Stimulated activated CD4-positive, alpha-beta T cell treated with anti-CD3 and anti-CD28 coated beads, Interleukin-12 subunit alpha, Interleukin-12 subunit beta, amount 100 ng/mL, for 24 hours (primary cell): ENCODE measurements at regions not wholly inside any gene's neighbourhood (a gene's known extent, or its start where the extent isn't known, plus 50 kb on each side); places are given as distances from the start of the nearest gene placed in this dataset.
"Not testable (repeated sequence)": the region's sequence is repeated elsewhere in the genome, so short reads cannot be mapped to it uniquely, and the experiment has no call there.

Experiments
- DNase-seq, 2 experiments: peaks; one replicate each; pipeline ENCODE4 v3.0.0-alpha.2; 2020; ENCODE audit warnings: low read depth in 2 of 2

GRCh38 chr10:80750268-80750667, 212.6 kb downstream of the SH2D4B start:
- DNase-seq: no peak

DNA sequence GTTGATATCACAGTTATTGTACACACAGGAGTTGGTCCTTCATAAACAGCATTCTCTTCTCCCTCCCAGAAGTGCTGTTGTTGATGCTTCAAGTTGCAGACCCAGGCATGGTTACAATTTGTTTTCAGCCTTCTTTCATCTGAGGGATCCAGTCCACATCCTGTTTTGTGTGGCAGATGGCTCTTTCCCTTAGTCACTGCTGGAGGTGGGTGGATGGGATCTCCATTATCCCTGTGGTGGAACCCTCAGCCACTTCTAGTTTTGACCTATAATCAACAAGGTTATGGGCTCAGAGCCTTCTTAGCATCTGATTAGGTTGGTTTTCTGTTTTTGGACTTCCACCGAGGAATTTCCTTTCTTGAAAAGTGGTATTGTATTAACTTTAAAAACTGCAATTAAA, 214.2 kb downstream of the SH2D4B start:
- no peak for DNase-seq

DNA sequence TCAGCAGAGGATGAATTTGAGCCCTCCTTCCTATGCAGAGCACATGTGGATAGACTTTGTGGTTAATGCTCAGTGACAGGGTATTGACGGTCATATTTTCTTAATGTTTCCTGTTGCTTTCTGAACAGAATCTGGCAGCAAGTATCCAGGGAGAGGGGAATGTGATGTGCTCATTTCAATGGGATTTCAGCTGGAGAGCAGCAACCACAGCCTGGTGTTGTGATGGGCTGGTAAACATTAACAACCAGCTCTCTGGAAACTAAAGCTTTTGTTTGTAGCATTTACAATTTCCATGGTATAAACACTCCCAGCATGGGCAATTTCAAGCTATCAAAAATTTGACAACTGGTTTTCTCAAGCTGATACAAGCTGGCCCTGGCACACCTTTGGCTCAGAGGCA, 215.9 kb downstream of the SH2D4B start:
- DNase-seq: no peak

- DNase-seq: no peak
Measured at GRCh38 chr10:80755893-80756292, 218.2 kb downstream of the SH2D4B start.

- no peak for DNase-seq
Measured at GRCh38 chr10:80759693-80760092, 222.0 kb downstream of the SH2D4B start.

GRCh38 chr10:80760914-80761371, 223.2 kb downstream of the SH2D4B start:
- no peak for DNase-seq

- no peak for DNase-seq
Measured at GRCh38 chr10:80767963-80768362, 230.3 kb downstream of the SH2D4B start.

DNA sequence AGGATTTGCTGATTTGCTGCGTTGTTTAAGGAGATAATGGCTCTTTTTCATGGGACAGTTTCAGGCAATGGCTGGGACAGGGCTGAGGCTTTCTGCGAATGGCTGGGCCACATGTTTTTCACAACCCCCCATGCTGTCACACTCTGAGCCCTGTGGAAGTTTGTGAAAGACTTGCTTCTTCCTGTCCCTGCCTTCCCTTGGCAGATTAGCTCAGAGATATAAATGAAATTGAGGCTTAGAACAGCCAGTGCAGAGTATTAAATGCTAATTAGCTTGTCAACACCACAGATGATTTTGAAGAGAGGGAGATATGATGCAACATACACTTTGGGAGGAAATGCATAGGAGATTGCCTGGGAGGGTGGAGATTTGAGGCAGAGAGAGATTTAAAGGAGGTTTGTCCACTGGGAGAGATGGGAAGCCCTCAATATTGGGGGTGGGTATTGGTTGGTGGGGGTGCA, 232.0 kb downstream of the SH2D4B start:
- no peak for DNase-seq

DNA sequence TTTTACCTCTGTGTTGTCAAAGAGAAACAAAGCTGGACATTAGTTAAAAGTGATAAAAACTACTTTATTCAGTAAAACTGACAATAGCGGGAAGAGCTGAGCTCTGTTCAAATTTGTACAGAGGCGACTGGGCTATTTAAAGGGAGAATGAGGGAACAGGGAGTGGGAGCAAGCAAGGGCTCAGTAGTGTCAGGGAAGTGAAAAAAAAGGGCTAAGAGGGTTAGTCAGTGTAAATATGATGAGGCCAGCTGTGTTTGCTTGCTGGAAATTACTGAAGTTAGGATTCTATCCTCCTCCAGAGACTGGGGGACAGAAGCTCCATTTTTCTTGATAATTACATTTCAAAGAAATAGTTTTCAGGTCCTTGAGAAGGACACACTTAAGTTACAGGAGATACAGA, 232.5 kb downstream of the SH2D4B start:
- no peak for DNase-seq

- DNase-seq: no peak
Measured at GRCh38 chr10:80771285-80771684, 233.6 kb downstream of the SH2D4B start.

DNA sequence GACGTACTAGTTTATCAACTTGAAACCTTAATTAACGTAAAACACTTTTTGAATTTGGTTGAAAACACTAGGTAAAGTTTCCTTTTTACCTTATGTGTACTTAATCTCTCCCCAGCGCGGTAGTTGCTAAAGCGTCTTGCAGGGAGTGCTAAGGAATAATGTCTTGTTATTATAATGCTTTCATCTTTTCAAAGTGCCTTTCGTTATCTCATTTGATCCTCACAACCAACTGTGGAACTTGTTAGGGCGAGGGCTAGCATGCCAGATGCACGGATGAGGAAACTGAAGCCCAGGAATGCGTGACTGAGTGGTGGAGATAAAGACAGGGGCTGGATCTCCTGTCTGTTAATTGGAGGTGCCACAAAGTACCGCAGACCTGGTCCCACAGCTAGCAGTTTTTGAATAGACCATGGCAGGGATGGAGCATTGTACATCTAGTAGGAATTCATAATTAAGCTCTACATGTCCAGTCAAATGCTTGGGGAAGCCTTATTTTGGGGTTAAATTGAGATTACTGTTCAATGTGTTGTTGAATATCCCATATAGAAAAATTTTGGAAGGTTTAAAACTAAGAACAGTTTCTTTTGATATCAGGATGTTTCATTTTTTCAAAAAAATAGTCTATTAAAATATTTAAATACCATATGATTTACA, 234.3 kb downstream of the SH2D4B start:
- DNase-seq: no peak

GRCh38 chr10:80772596-80772995, 234.9 kb downstream of the SH2D4B start:
- no peak for DNase-seq

DNA sequence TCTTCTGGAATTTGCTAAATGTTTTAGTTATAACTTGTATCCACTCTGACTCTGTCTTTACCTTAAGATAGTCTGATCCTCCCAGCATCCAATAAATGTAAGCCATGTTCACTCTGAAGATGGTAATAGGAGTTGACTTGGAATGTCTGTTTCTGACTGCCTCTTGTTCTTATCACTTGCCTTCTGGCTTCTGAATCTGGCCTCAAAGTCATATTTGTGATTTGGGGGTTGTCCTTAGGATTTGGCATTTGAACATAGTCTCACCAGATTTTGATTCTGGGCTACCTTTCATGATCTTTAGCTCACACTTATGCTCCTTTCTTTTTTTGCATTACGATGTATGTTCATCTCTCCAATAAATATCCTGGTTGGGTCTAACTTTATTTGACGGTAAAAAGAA, 247.0 kb downstream of the SH2D4B start:
- DNase-seq: no peak

- DNase-seq: no peak
Measured at GRCh38 chr10:80786322-80786721, 248.6 kb downstream of the SH2D4B start.

- no peak for DNase-seq
Measured at GRCh38 chr10:80787952-80788351, 250.2 kb downstream of the SH2D4B start.

DNA sequence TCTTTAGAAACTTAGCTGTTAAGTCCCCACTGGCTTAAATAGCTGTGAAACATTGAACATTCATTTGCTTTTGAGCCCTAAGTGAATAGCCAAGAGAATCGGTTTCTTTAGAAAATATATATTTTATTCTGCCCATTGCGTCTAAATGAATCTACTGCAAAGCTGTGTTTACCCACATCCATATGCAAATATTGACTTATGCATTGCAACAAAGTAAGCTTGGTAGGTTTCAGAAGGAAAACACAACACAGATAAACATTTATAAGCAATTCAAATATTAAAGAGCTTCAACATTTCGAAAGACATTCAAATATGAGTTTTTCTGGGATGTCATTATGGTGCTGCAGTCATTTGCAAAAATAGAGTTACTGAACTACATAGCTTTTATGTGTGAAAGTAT, 257.3 kb downstream of the SH2D4B start:
- no peak for DNase-seq

DNA sequence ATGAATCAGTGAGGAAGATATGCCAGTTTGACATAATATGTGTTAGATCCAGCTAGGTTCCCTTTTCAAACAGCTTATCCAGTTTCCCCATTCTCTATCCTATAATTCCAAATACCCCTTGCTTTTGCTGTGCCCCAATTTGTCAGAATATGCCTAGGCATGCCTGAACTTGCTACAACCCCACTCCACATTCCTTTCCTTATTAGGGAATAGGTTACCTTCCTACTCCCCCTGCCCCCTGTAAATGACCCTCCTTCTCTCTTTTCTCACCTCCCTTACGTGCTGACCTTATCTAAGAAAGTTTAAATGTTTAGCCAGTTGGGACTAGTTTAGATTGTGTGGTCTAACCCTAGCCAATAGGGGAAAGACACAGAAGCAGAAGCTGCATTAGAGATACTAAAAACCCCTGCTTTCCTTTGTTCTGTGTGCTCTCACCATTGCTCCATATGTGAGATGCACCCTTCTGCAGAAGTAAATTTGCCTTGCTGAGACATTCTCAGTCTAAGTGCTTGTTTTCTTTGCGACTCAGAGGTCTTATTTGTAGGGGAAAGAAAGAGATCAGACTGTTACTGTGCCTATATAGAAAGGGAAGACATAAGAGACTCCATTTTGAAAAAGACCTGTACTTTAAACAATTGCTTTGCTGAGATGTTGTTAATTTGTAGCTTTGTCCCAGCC, 267.8 kb downstream of the SH2D4B start:
- no peak for DNase-seq

DNA sequence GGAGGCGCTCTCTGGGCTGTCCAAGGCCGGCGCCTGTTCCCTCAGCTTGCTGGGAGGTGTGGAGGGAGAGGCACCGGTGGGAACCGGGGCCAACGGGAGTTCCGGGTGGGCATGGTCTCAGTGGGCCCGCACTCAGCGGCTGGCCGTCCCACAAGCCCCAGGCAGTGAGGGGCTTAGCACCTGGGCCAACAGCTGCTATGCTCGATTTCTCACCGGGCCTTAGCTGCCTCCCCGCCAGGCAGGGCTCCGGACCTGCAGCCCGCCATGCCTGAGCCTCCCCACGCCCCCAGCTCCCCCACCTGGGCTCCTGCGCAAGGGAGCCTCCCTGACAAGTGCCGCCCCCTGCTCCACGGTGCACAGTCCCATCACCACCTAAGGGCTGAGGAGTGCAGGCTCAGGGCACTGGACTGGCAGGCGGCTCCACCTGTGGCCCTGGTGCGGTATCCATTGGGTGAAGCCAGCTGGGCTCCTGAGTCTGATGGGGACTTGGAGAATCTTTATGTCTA, 276.5 kb downstream of the SH2D4B start:
- no peak for DNase-seq

DNA sequence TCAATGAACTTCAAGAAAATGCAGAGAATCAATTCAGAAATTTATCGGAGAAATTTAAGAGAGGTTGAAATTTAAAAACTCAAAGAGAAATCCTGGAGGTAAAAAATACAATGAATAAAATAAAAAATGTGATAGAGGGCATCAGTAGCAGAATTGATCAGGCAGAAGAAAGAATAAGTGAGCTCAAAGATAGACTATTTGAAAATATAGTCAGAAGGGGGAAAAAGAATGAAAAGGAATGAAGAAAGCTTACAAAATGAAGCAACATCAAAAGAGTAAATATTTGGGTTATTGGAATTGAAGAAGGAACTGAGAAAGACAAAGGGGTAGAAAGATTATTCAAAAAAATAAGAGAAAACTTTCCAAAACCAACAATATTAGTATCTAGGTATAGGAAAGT, 291.4 kb downstream of the SH2D4B start:
- DNase-seq: no peak

GRCh38 chr10:80829562-80829961, 291.9 kb downstream of the SH2D4B start:
- DNase-seq: no peak

GRCh38 chr10:80832693-80833092, 295.0 kb downstream of the SH2D4B start:
- DNase-seq: not testable (repeated sequence)

DNA sequence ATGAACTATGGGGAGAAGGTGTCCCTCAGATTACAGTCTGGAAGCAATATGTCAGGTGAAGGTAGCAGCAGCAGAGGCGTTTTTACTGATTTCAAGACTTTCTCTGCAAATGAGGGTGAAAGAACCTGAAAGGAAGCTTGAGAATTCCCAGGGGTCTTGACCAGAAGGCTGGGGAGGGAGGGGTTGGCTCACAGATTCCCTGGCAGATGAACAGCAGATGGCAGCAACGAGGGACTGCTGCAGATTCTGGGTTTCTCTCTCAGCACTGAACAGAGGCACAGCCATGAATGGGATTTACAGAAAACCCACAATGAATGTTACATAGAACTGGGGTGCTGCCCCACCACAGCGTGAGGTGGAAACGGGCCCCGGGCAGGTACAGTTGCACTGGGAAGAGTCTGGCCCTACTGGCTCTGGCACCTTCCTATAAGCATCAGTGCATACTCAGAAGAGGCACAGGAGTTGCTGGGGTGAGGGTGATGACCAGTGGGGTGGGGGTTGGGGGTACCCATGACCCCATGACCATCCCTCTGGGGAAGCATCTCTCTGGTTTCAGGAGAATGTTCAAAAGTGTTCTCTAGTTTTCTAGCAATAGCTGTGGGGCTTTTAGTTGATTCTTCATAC, 317.8 kb downstream of the SH2D4B start:
- no peak for DNase-seq

- no peak for DNase-seq
Measured at GRCh38 chr10:80856186-80856585, 318.5 kb downstream of the SH2D4B start.
